AG04450 (cell line): ENCODE measurements at regions not wholly inside any gene's neighbourhood (a gene's known extent, or its start where the extent isn't known, plus 50 kb on each side); places are given as distances from the start of the nearest gene placed in this dataset.

ENCODE experiments used
- CTCF ChIA-PET: fragments of 300-600, 350-600 bp; formaldehyde crosslinking; extraction: SDS; loops from one replicate; lab custom pipeline; 2022; ENCODE audit warnings: antibody characterized with exemption, inconsistent platforms; lab: Charles Lee
- POLR2A ChIA-PET: fragments of 350-600 bp; formaldehyde crosslinking; extraction: SDS; loops from one replicate; lab custom pipeline; 2021; ENCODE audit warnings: antibody characterized with exemption, inconsistent platforms; lab: Yijun Ruan, JAX
- DNase-seq: peaks from one replicate; pipeline ENCODE4 v3.0.0-alpha.2; 2011; ENCODE audit warnings: low read depth, low spot score
- H3K27ac ChIP-seq: one replicate; pipeline ENCODE4 v1.5.1; 2012; ENCODE audit warnings: low read depth, low read length, control low read depth
- H3K27me3 ChIP-seq: one replicate; pipeline ENCODE4 v1.6.0; 2012; ENCODE audit warnings: low read length; ENCODE audit not compliant: control insufficient read depth, insufficient read depth
- H3K4me3 ChIP-seq: 2 replicates; pipeline ENCODE4 v1.5.1; 2011; ENCODE audit warnings: mild to moderate bottlenecking, low read depth, low read length, control low read depth
- H3K9me3 ChIP-seq: 2 replicates; pipeline ENCODE4 v1.5.1; 2012; ENCODE audit warnings: low read length; ENCODE audit not compliant: control insufficient read depth, insufficient read depth
- CTCF ChIP-seq: IDR thresholded peaks from 2 replicates; pipeline ENCODE4 v1.5.1; 2011; ENCODE audit warnings: low read depth, low read length, control low read depth, inconsistent platforms

GRCh38 chr16:60458255-60458654, 1578.0 kb downstream of the CDH8 start:
- POLR2A ChIA-PET = no interaction called here
- DNase-seq = no peak
- H3K4me3 ChIP-seq = no peak overlapping the region
- CTCF ChIA-PET = no interaction called here
- H3K27me3 ChIP-seq = no peaks in the 10 kb centered on the region
- H3K27ac ChIP-seq = no peak overlapping the region
- TF ChIP-seq CTCF = no peak
- H3K9me3 ChIP-seq = peaks cover 8% of the 10 kb centered on the region

- H3K9me3 ChIP-seq = no peaks in the 10 kb centered on the region; the same call in none of the 2 replicates
- ChIA-PET CTCF (no interaction called here), POLR2A (no interaction called here)
- H3K27me3 ChIP-seq = no peaks in the 10 kb centered on the region
- TF ChIP-seq CTCF = no peak
- no peak for DNase-seq
- H3K4me3 ChIP-seq = no peak overlapping the region
- no peak overlapping the region for H3K27ac ChIP-seq
Observed at GRCh38 chr16:60452646-60453045, 1583.6 kb downstream of the CDH8 start.

GRCh38 chr16:60438894-60439293, 1597.3 kb downstream of the CDH8 start:
- Histone ChIP-seq H3K27ac (no peak overlapping the region), H3K27me3 (no peaks in the 10 kb centered on the region), H3K9me3 (peaks cover 5% of the 10 kb centered on the region; the same call in 1 of the 2 replicates), H3K4me3 (no peak overlapping the region)
- no peak for TF ChIP-seq CTCF
- POLR2A ChIA-PET = no interaction called here
- CTCF ChIA-PET = no interaction called here
- DNase-seq = no peak

- Histone ChIP-seq H3K27ac (no peak overlapping the region), H3K4me3 (no peak overlapping the region), H3K27me3 (no peaks in the 10 kb centered on the region), H3K9me3 (peaks cover 8% of the 10 kb centered on the region; the same call in 1 of the 2 replicates)
- CTCF ChIA-PET = no interaction called here
- no peak for DNase-seq
- POLR2A ChIA-PET = no interaction called here
- no peak for TF ChIP-seq CTCF
Observed at GRCh38 chr16:60432472-60432871, 1603.8 kb downstream of the CDH8 start.

- no peak for TF ChIP-seq CTCF
- ChIA-PET CTCF (no interaction called here), POLR2A (no interaction called here)
- no peaks in the 10 kb centered on the region for H3K27me3 ChIP-seq
- DNase-seq = no peak
- H3K27ac ChIP-seq = no peak overlapping the region
- peaks cover 16% of the 10 kb centered on the region for H3K9me3 ChIP-seq
- H3K4me3 ChIP-seq = no peak overlapping the region
Observed at GRCh38 chr16:60419859-60420258, 1616.4 kb downstream of the CDH8 start.
